ENCODE measurements at regions not wholly inside any gene's neighbourhood (a gene's known extent, or its start where the extent isn't known, plus 50 kb on each side); places are given as distances from the start of the nearest gene placed in this dataset.

- H4K8ac ChIP-seq (ENCODE audit: low read depth, low read length) = no peak overlapping the region
- no peak overlapping the region for H3K23ac ChIP-seq (ENCODE audit: low read length)
- peak; percentile 23 for DNase-seq
- H2BK15ac ChIP-seq (replicated peaks; ENCODE audit: low read depth) = no peak overlapping the region
- no peak overlapping the region for H4K5ac ChIP-seq (ENCODE audit: low read length)
- no peaks in the 10 kb centered on the region for H3K27me3 ChIP-seq (ENCODE audit: insufficient read depth, low read length, poor library complexity)
- no peak overlapping the region for H2BK120ac ChIP-seq (ENCODE audit: low read depth, low read length)
- no peak overlapping the region for H3K56ac ChIP-seq (ENCODE audit: low read length)
- H3K4ac ChIP-seq (ENCODE audit: low read depth, low read length) = no peak overlapping the region
- WGBS (ENCODE audit: extremely low coverage, insufficient coverage, low lambda C conversion rate) = no CpG with 5 or more reads among the region's 3 CpGs
- no peaks in the 10 kb centered on the region for H3K4me1 ChIP-seq (ENCODE audit: control insufficient read depth, low read depth, low read length)
- H3K4me3 ChIP-seq (ENCODE audit: low read length) = no peak overlapping the region
- H2AK5ac ChIP-seq (ENCODE audit: low read length) = no peak overlapping the region
- H3K36me3 ChIP-seq (ENCODE audit: control insufficient read depth, insufficient read depth, low read length) = no peaks in the 10 kb centered on the region
- H2BK5ac ChIP-seq (ENCODE audit: low read length) = no peak overlapping the region
- no peaks in the 10 kb centered on the region for H3K79me2 ChIP-seq (ENCODE audit: control insufficient read depth, insufficient read depth, low read length)
- H3K27ac ChIP-seq (ENCODE audit: low read depth, low read length) = no peak overlapping the region
- no peak overlapping the region for H3K9ac ChIP-seq (ENCODE audit: low read length)
- H3K18ac ChIP-seq (ENCODE audit: low read length) = no peak overlapping the region
- H3K4me2 ChIP-seq (ENCODE audit: low read length) = no peak overlapping the region
- H3K79me1 ChIP-seq (ENCODE audit: low read length) = no peaks in the 10 kb centered on the region
Measured at GRCh38 chr12:19066475-19067001, 63.0 kb upstream of the PLEKHA5 start.

- no peak overlapping the region for H4K8ac ChIP-seq (ENCODE audit: low read depth, low read length)
- WGBS (ENCODE audit: extremely low coverage, insufficient coverage, low lambda C conversion rate) = no CpG with 5 or more reads among the region's 1 CpG
- no peak overlapping the region for H3K27ac ChIP-seq (ENCODE audit: low read depth, low read length)
- H3K4me2 ChIP-seq (ENCODE audit: low read length) = no peak overlapping the region
- no peak overlapping the region for H3K23ac ChIP-seq (ENCODE audit: low read length)
- H2BK5ac ChIP-seq (ENCODE audit: low read length) = no peak overlapping the region
- no peaks in the 10 kb centered on the region for H3K79me2 ChIP-seq (ENCODE audit: control insufficient read depth, insufficient read depth, low read length)
- H3K56ac ChIP-seq (ENCODE audit: low read length) = no peak overlapping the region
- H2BK15ac ChIP-seq (replicated peaks; ENCODE audit: low read depth) = no peak overlapping the region
- H3K27me3 ChIP-seq (ENCODE audit: insufficient read depth, low read length, poor library complexity) = no peaks in the 10 kb centered on the region
- no peak overlapping the region for H3K9ac ChIP-seq (ENCODE audit: low read length)
- no peak overlapping the region for H3K18ac ChIP-seq (ENCODE audit: low read length)
- no peak for DNase-seq
- no peaks in the 10 kb centered on the region for H3K36me3 ChIP-seq (ENCODE audit: control insufficient read depth, insufficient read depth, low read length)
- H4K5ac ChIP-seq (ENCODE audit: low read length) = no peak overlapping the region
- no peaks in the 10 kb centered on the region for H3K79me1 ChIP-seq (ENCODE audit: low read length)
- no peaks in the 10 kb centered on the region for H3K4me1 ChIP-seq (ENCODE audit: control insufficient read depth, low read depth, low read length)
- no peak overlapping the region for H3K4me3 ChIP-seq (ENCODE audit: low read length)
- H3K4ac ChIP-seq (ENCODE audit: low read depth, low read length) = no peak overlapping the region
- no peak overlapping the region for H2AK5ac ChIP-seq (ENCODE audit: low read length)
- H2BK120ac ChIP-seq (ENCODE audit: low read depth, low read length) = no peak overlapping the region
Measured at GRCh38 chr12:19068137-19068536, 61.4 kb upstream of the PLEKHA5 start.

GRCh38 chr12:19070341-19070740 lies 59.2 kb upstream of the PLEKHA5 start:
- no peaks in the 10 kb centered on the region for H3K79me2 ChIP-seq (ENCODE audit: control insufficient read depth, insufficient read depth, low read length)
- H3K4me2 ChIP-seq (ENCODE audit: low read length) = no peak overlapping the region
- H2BK120ac ChIP-seq (ENCODE audit: low read depth, low read length) = no peak overlapping the region
- H3K79me1 ChIP-seq (ENCODE audit: low read length) = no peaks in the 10 kb centered on the region
- no peaks in the 10 kb centered on the region for H3K36me3 ChIP-seq (ENCODE audit: control insufficient read depth, insufficient read depth, low read length)
- no CpG with 5 or more reads among the region's 1 CpG for WGBS (ENCODE audit: extremely low coverage, insufficient coverage, low lambda C conversion rate)
- no peak overlapping the region for H3K18ac ChIP-seq (ENCODE audit: low read length)
- H3K56ac ChIP-seq (ENCODE audit: low read length) = no peak overlapping the region
- H3K27me3 ChIP-seq (ENCODE audit: insufficient read depth, low read length, poor library complexity) = no peaks in the 10 kb centered on the region
- no peak overlapping the region for H2AK5ac ChIP-seq (ENCODE audit: low read length)
- H3K4ac ChIP-seq (ENCODE audit: low read depth, low read length) = no peak overlapping the region
- no peak overlapping the region for H4K8ac ChIP-seq (ENCODE audit: low read depth, low read length)
- H4K5ac ChIP-seq (ENCODE audit: low read length) = no peak overlapping the region
- no peak overlapping the region for H3K23ac ChIP-seq (ENCODE audit: low read length)
- H2BK15ac ChIP-seq (replicated peaks; ENCODE audit: low read depth) = no peak overlapping the region
- no peak overlapping the region for H2BK5ac ChIP-seq (ENCODE audit: low read length)
- no peak overlapping the region for H3K4me3 ChIP-seq (ENCODE audit: low read length)
- no peak for DNase-seq
- no peak overlapping the region for H3K27ac ChIP-seq (ENCODE audit: low read depth, low read length)
- no peaks in the 10 kb centered on the region for H3K4me1 ChIP-seq (ENCODE audit: control insufficient read depth, low read depth, low read length)
- H3K9ac ChIP-seq (ENCODE audit: low read length) = no peak overlapping the region

- Histone ChIP-seq H4K5ac (ENCODE audit: low read length) (no peak overlapping the region), H3K18ac (ENCODE audit: low read length) (no peak overlapping the region), H3K36me3 (ENCODE audit: control insufficient read depth, insufficient read depth, low read length) (no peaks in the 10 kb centered on the region), H3K23ac (ENCODE audit: low read length) (no peak overlapping the region), H3K79me1 (ENCODE audit: low read length) (no peaks in the 10 kb centered on the region), H3K4me3 (ENCODE audit: low read length) (no peak overlapping the region), H2BK120ac (ENCODE audit: low read depth, low read length) (no peak overlapping the region), H3K4me2 (ENCODE audit: low read length) (no peak overlapping the region), H3K4me1 (ENCODE audit: control insufficient read depth, low read depth, low read length) (no peaks in the 10 kb centered on the region), H4K8ac (ENCODE audit: low read depth, low read length) (no peak overlapping the region), H3K27ac (ENCODE audit: low read depth, low read length) (no peak overlapping the region), H3K4ac (ENCODE audit: low read depth, low read length) (no peak overlapping the region), H3K9ac (ENCODE audit: low read length) (no peak overlapping the region), H2BK5ac (ENCODE audit: low read length) (no peak overlapping the region), H2BK15ac (replicated peaks; ENCODE audit: low read depth) (no peak overlapping the region), H3K27me3 (ENCODE audit: insufficient read depth, low read length, poor library complexity) (no peaks in the 10 kb centered on the region), H3K56ac (ENCODE audit: low read length) (no peak overlapping the region), H3K79me2 (ENCODE audit: control insufficient read depth, insufficient read depth, low read length) (no peaks in the 10 kb centered on the region), H2AK5ac (ENCODE audit: low read length) (no peak overlapping the region)
- WGBS (ENCODE audit: extremely low coverage, insufficient coverage, low lambda C conversion rate) = no CpG with 5 or more reads among the region's 4 CpGs
- no peak for DNase-seq
Measured at GRCh38 chr12:19074700-19075099, 54.8 kb upstream of the PLEKHA5 start.

- H3K4me1 ChIP-seq (ENCODE audit: control insufficient read depth, low read depth, low read length) = no peaks in the 10 kb centered on the region
- WGBS (ENCODE audit: extremely low coverage, insufficient coverage, low lambda C conversion rate) = no CpG with 5 or more reads among the region's 3 CpGs
- H3K18ac ChIP-seq (ENCODE audit: low read length) = no peak overlapping the region
- H3K4me2 ChIP-seq (ENCODE audit: low read length) = no peak overlapping the region
- no peaks in the 10 kb centered on the region for H3K79me1 ChIP-seq (ENCODE audit: low read length)
- no peaks in the 10 kb centered on the region for H3K27me3 ChIP-seq (ENCODE audit: insufficient read depth, low read length, poor library complexity)
- DNase-seq = no peak
- H2AK5ac ChIP-seq (ENCODE audit: low read length) = no peak overlapping the region
- H2BK120ac ChIP-seq (ENCODE audit: low read depth, low read length) = no peak overlapping the region
- H3K23ac ChIP-seq (ENCODE audit: low read length) = no peak overlapping the region
- no peak overlapping the region for H3K9ac ChIP-seq (ENCODE audit: low read length)
- no peak overlapping the region for H3K56ac ChIP-seq (ENCODE audit: low read length)
- no peak overlapping the region for H3K4ac ChIP-seq (ENCODE audit: low read depth, low read length)
- no peak overlapping the region for H2BK5ac ChIP-seq (ENCODE audit: low read length)
- no peak overlapping the region for H4K5ac ChIP-seq (ENCODE audit: low read length)
- H3K79me2 ChIP-seq (ENCODE audit: control insufficient read depth, insufficient read depth, low read length) = no peaks in the 10 kb centered on the region
- no peak overlapping the region for H2BK15ac ChIP-seq (replicated peaks; ENCODE audit: low read depth)
- no peak overlapping the region for H4K8ac ChIP-seq (ENCODE audit: low read depth, low read length)
- no peaks in the 10 kb centered on the region for H3K36me3 ChIP-seq (ENCODE audit: control insufficient read depth, insufficient read depth, low read length)
- no peak overlapping the region for H3K4me3 ChIP-seq (ENCODE audit: low read length)
- H3K27ac ChIP-seq (ENCODE audit: low read depth, low read length) = no peak overlapping the region
Measured at GRCh38 chr12:19075711-19076340, 53.7 kb upstream of the PLEKHA5 start.
